ENCODE measurements at regions not wholly inside any gene's neighbourhood (a gene's known extent, or its start where the extent isn't known, plus 50 kb on each side); places are given as distances from the start of the nearest gene placed in this dataset.
"Not testable (repeated sequence)": the region's sequence is repeated elsewhere in the genome, so short reads cannot be mapped to it uniquely, and the experiment has no call there.

DNA sequence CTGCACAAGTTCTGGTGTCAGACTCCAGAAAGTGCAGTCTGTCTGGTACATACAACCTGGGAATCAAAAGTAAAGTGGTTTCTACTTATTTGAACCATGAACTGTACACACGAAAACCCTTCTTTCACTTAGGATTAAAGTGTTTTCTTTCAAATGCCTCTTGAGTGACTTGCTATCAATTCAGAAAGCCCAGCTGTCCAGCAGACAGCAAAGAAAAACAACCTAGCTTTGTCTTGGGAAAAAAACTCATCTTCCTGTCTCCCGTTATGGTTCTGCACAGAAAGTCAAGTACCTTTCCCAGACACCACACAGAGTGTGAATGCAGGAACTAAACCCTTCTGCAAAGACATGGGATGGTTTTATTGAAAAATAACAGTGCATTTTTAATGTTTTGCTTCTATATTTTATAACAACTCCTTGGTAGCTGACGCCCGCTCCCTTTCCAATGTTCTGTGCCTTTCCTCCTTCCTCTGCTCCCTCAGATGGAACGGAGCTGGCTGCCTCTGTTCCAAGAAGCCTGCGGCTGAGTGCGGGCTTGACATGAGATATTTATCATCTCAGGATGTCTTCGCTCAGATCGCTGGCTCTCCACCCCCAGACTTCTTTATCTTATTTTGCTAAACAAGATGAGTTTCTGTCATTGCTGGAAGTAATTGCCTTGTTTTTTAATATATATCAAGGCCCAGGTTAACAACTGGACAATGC is 322.3 kb upstream of the B3GAT1 start:
- H3K4me1 Mint-ChIP-seq (ENCODE audit: low read depth): no peaks in the 10 kb centered on the region
- H3K27ac Mint-ChIP-seq: no peak overlapping the region
- no peak for DNase-seq (ENCODE audit: low spot score)
- no peaks in the 10 kb centered on the region for H3K27me3 Mint-ChIP-seq (ENCODE audit: low read depth)
- no peaks in the 10 kb centered on the region for H3K9me3 Mint-ChIP-seq
- no peak overlapping the region for H3K4me3 Mint-ChIP-seq
- no peaks in the 10 kb centered on the region for H3K36me3 Mint-ChIP-seq (ENCODE audit: low read depth)

- no peaks in the 10 kb centered on the region for H3K27me3 Mint-ChIP-seq (ENCODE audit: low read depth)
- no peaks in the 10 kb centered on the region for H3K9me3 Mint-ChIP-seq
- no peak for DNase-seq (ENCODE audit: low spot score)
- H3K4me3 Mint-ChIP-seq: no peak overlapping the region
- no peaks in the 10 kb centered on the region for H3K4me1 Mint-ChIP-seq (ENCODE audit: low read depth)
- H3K36me3 Mint-ChIP-seq (ENCODE audit: low read depth): no peaks in the 10 kb centered on the region
- H3K27ac Mint-ChIP-seq: no peak overlapping the region
Observed at GRCh38 chr11:134733646-134734045, 321.6 kb upstream of the B3GAT1 start.

DNA sequence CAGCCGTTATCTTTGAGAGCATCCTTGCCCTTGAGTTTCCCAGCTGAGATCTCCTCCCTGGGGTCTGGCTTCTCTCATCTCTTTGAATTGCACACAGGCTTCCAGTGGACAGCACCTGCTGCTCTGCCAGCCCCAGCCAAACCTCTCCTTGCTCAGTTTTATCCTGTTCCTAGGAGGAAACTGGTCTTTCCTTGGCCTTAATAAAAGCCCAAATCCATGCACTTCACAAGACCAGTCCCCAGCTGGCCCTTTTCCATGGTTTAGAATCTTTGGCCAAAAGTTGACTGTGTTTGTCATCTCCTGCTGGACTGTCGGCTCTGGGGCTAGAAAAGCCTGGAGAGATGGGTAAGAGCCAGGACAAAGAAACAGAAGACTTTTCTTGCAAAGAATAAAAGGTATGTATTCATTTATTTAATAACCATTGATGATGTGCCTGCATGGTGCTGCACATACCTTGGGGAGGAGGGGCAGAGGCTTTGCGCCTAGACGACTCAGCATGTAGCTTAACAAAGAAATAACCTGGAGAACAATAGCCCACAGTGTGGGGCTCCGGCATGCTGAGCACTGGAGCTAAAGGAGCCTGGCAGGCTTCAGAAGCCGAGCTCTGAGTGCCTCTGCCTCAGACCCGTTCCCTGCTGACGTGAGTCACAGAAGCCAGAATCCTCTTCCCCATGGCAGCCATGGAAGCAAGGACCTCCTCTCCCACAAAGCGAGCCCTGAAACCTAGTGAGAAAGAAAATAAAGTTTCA is 319.3 kb upstream of the B3GAT1 start:
- Mint-ChIP-seq H3K9me3 (no peaks in the 10 kb centered on the region), H3K27me3 (ENCODE audit: low read depth) (no peaks in the 10 kb centered on the region), H3K27ac (no peak overlapping the region), H3K4me3 (no peak overlapping the region), H3K4me1 (ENCODE audit: low read depth) (no peaks in the 10 kb centered on the region), H3K36me3 (ENCODE audit: low read depth) (no peaks in the 10 kb centered on the region)
- DNase-seq (ENCODE audit: low spot score): no peak

DNA sequence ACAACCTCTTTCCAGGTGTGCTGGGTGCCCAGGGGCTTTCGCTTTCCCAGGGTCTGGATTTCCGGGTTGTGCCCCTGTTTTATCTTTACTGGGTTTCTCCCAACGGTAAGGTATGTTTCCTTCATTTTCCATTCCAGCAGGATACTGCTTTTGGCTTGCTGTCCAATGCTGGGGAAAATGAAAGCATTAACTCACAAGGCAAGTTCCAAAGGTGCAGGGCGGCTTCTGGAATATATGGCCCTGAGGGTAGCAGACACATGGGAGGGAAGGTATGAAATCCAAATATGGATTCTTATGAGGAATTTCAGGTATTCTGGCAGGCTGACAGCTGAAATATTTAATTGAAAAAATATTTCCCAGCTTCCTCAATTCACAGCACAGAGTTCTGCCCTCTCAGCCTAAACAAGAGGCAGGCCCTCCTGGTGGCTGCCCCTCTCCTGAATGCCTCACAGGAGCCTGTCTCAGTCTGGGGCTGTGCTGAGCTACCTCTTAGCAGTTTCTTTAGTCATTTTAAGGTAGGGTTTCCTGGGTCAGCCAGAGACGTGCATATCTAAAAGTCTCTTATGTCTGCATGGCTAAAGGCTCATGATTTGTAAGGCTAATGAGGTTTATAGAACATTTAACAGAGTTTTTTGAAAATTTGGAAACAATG is 318.6 kb upstream of the B3GAT1 start:
- DNase-seq (ENCODE audit: low spot score): no peak
- H3K4me1 Mint-ChIP-seq (ENCODE audit: low read depth): no peaks in the 10 kb centered on the region
- H3K4me3 Mint-ChIP-seq: no peak overlapping the region
- H3K36me3 Mint-ChIP-seq (ENCODE audit: low read depth): no peaks in the 10 kb centered on the region
- no peak overlapping the region for H3K27ac Mint-ChIP-seq
- no peaks in the 10 kb centered on the region for H3K27me3 Mint-ChIP-seq (ENCODE audit: low read depth)
- H3K9me3 Mint-ChIP-seq: no peaks in the 10 kb centered on the region

GRCh38 chr11:134730101-134730500 is 318.1 kb upstream of the B3GAT1 start:
- no peaks in the 10 kb centered on the region for H3K36me3 Mint-ChIP-seq (ENCODE audit: low read depth)
- H3K27ac Mint-ChIP-seq: no peak overlapping the region
- no peaks in the 10 kb centered on the region for H3K4me1 Mint-ChIP-seq (ENCODE audit: low read depth)
- no peak for DNase-seq (ENCODE audit: low spot score)
- H3K4me3 Mint-ChIP-seq: no peak overlapping the region
- no peaks in the 10 kb centered on the region for H3K27me3 Mint-ChIP-seq (ENCODE audit: low read depth)
- no peaks in the 10 kb centered on the region for H3K9me3 Mint-ChIP-seq

GRCh38 chr11:134728186-134728585 is 316.1 kb upstream of the B3GAT1 start:
- Mint-ChIP-seq H3K4me3 (no peak overlapping the region), H3K36me3 (ENCODE audit: low read depth) (no peaks in the 10 kb centered on the region), H3K4me1 (ENCODE audit: low read depth) (no peaks in the 10 kb centered on the region), H3K27ac (no peak overlapping the region), H3K27me3 (ENCODE audit: low read depth) (no peaks in the 10 kb centered on the region), H3K9me3 (no peaks in the 10 kb centered on the region)
- DNase-seq (ENCODE audit: low spot score): no peak

- Mint-ChIP-seq H3K4me1 (ENCODE audit: low read depth) (no peaks in the 10 kb centered on the region), H3K27me3 (ENCODE audit: low read depth) (peaks cover 2% of the 10 kb centered on the region), H3K9me3 (no peaks in the 10 kb centered on the region), H3K27ac (no peak overlapping the region), H3K4me3 (no peak overlapping the region), H3K36me3 (ENCODE audit: low read depth) (no peaks in the 10 kb centered on the region)
- DNase-seq (ENCODE audit: low spot score): no peak
Observed at GRCh38 chr11:134727636-134728035, 315.6 kb upstream of the B3GAT1 start.

- no peaks in the 10 kb centered on the region for H3K36me3 Mint-ChIP-seq (ENCODE audit: low read depth)
- peaks cover 2% of the 10 kb centered on the region for H3K27me3 Mint-ChIP-seq (ENCODE audit: low read depth)
- H3K4me1 Mint-ChIP-seq (ENCODE audit: low read depth): no peaks in the 10 kb centered on the region
- no peak for DNase-seq (ENCODE audit: low spot score)
- no peak overlapping the region for H3K27ac Mint-ChIP-seq
- H3K4me3 Mint-ChIP-seq: no peak overlapping the region
- no peaks in the 10 kb centered on the region for H3K9me3 Mint-ChIP-seq
Observed at GRCh38 chr11:134727204-134727603, 315.2 kb upstream of the B3GAT1 start.

- Mint-ChIP-seq H3K4me1 (ENCODE audit: low read depth) (no peaks in the 10 kb centered on the region), H3K27ac (no peak overlapping the region), H3K27me3 (ENCODE audit: low read depth) (peaks cover 2% of the 10 kb centered on the region), H3K36me3 (ENCODE audit: low read depth) (no peaks in the 10 kb centered on the region), H3K4me3 (no peak overlapping the region), H3K9me3 (no peaks in the 10 kb centered on the region)
- DNase-seq (ENCODE audit: low spot score): no peak
Observed at GRCh38 chr11:134725716-134726639, 313.9 kb upstream of the B3GAT1 start.

DNA sequence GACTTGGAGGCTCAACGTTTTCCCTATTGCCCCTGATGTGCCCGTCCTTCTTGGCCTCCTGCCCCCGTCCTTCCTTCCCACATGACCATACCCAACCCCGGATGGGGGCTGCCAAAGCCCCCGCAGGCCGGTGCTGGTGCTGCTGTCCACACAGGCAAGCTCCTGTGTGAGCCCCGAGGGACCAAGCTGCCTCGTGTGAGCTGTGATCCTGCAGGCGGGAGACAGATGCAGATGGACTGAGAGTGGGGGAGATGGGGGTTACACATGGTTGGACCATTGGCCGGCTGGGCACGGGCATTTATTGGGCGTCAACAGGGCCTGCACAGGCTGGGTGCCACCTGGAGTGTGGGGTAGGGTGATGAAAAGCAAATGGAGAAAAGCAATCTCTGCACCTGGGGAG is 313.2 kb upstream of the B3GAT1 start:
- no peaks in the 10 kb centered on the region for H3K4me1 Mint-ChIP-seq (ENCODE audit: low read depth)
- no peak overlapping the region for H3K27ac Mint-ChIP-seq
- peaks cover 2% of the 10 kb centered on the region for H3K27me3 Mint-ChIP-seq (ENCODE audit: low read depth)
- H3K9me3 Mint-ChIP-seq: no peaks in the 10 kb centered on the region
- no peak overlapping the region for H3K4me3 Mint-ChIP-seq
- H3K36me3 Mint-ChIP-seq (ENCODE audit: low read depth): no peaks in the 10 kb centered on the region
- no peak for DNase-seq (ENCODE audit: low spot score)

- Mint-ChIP-seq H3K4me1 (ENCODE audit: low read depth) (no peaks in the 10 kb centered on the region), H3K27me3 (ENCODE audit: low read depth) (peaks cover 2% of the 10 kb centered on the region), H3K36me3 (ENCODE audit: low read depth) (no peaks in the 10 kb centered on the region), H3K9me3 (no peaks in the 10 kb centered on the region), H3K27ac (no peak overlapping the region), H3K4me3 (no peak overlapping the region)
- no peak for DNase-seq (ENCODE audit: low spot score)
Observed at GRCh38 chr11:134724779-134725140, 312.7 kb upstream of the B3GAT1 start.

- peaks cover 2% of the 10 kb centered on the region for H3K27me3 Mint-ChIP-seq (ENCODE audit: low read depth)
- H3K4me3 Mint-ChIP-seq: no peak overlapping the region
- no peaks in the 10 kb centered on the region for H3K9me3 Mint-ChIP-seq
Observed at GRCh38 chr11:134724106-134724778, 312.2 kb upstream of the B3GAT1 start.

GRCh38 chr11:134720691-134721070 is 308.6 kb upstream of the B3GAT1 start:
- not testable (repeated sequence) for H3K4me3 Mint-ChIP-seq

More at GRCh38 chr11:134724106-134724778, 312.2 kb upstream of the B3GAT1 start:
- no peak for DNase-seq (ENCODE audit: low spot score)
- no peaks in the 10 kb centered on the region for H3K4me1 Mint-ChIP-seq (ENCODE audit: low read depth)
- no peaks in the 10 kb centered on the region for H3K36me3 Mint-ChIP-seq (ENCODE audit: low read depth)
- no peak overlapping the region for H3K27ac Mint-ChIP-seq

More at GRCh38 chr11:134720691-134721070, 308.6 kb upstream of the B3GAT1 start:
- H3K9me3 Mint-ChIP-seq; H3K27ac Mint-ChIP-seq; H3K27me3 Mint-ChIP-seq (ENCODE audit: low read depth); DNase-seq (ENCODE audit: low spot score); H3K36me3 Mint-ChIP-seq (ENCODE audit: low read depth); H3K4me1 Mint-ChIP-seq (ENCODE audit: low read depth): not testable (repeated sequence)
